CD14-positive monocyte (primary cell): ENCODE measurements at regions not wholly inside any gene's neighbourhood (a gene's known extent, or its start where the extent isn't known, plus 50 kb on each side); places are given as distances from the start of the nearest gene placed in this dataset.

Source experiments
- DNase-seq, 3 donors: peaks; one replicate each; pipeline ENCODE4 v3.0.0-alpha.2; 2011 to 2022
- H2AFZ ChIP-seq: 2 replicates; pipeline ENCODE4 v1.6.0; 2012; ENCODE audit warnings: mild to moderate bottlenecking, low read depth, low read length, inconsistent platforms; ENCODE audit not compliant: insufficient read depth, poor library complexity, severe bottlenecking
- H3K27ac ChIP-seq, 2 donors: 1 replicate in 1 of 2; 2 replicates in 1 of 2; pipeline ENCODE4 v1.5.1; 2012 to 2013; ENCODE audit warnings: low read length in 2 of 2, control low read depth in 1 of 2, inconsistent platforms in 1 of 2, low read depth in 1 of 2, mild to moderate bottlenecking in 1 of 2
- H3K27me3 ChIP-seq, 2 donors: one replicate each; pipeline versions ENCODE4 v1.6.0 to v1.6.1; 2011 to 2013; ENCODE audit warnings: low read length in 2 of 2; ENCODE audit not compliant: control insufficient read depth in 2 of 2, insufficient read depth in 2 of 2
- H3K36me3 ChIP-seq, 2 donors: replicated peaks in 1 of 2; 1 replicate in 1 of 2; 2 replicates in 1 of 2; pipeline versions ENCODE4 v1.5.1 to v1.6.1; 2012 to 2013; ENCODE audit warnings: low read length in 2 of 2, control low read depth in 1 of 2, inconsistent platforms in 1 of 2, mild to moderate bottlenecking in 1 of 2; ENCODE audit not compliant: insufficient read depth in 2 of 2, control insufficient read depth in 1 of 2
- H3K4me1 ChIP-seq, 2 donors: 1 replicate in 1 of 2; 2 replicates in 1 of 2; pipeline versions ENCODE4 v1.5.1 to v1.6.1; 2012 to 2013; ENCODE audit warnings: low read length in 2 of 2, control low read depth in 1 of 2, inconsistent platforms in 1 of 2, mild to moderate bottlenecking in 1 of 2, moderate library complexity in 1 of 2; ENCODE audit not compliant: insufficient read depth in 2 of 2, control insufficient read depth in 1 of 2
- H3K4me2 ChIP-seq: replicated peaks from 2 replicates; pipeline ENCODE3; 2012; ENCODE audit warnings: low read length, moderate library complexity, mild to moderate bottlenecking; ENCODE audit not compliant: poor library complexity, severe bottlenecking; ENCODE audit errors: extremely low read depth
- H3K4me3 ChIP-seq, 3 experiments: fragments of 200-600 bp in 1 of 3; sonication (generic) in 1 of 3; replicated peaks in 1 of 3; 1 replicate in 2 of 3; 2 replicates in 1 of 3; pipeline ENCODE4 v1.5.1; 2011 to 2013; ENCODE audit warnings: low read length in 3 of 3, mild to moderate bottlenecking in 3 of 3, control low read depth in 2 of 3, low read depth in 2 of 3, inconsistent platforms in 1 of 3, moderate library complexity in 1 of 3
- H3K79me2 ChIP-seq: 2 replicates; pipeline ENCODE4 v1.6.0; 2012; ENCODE audit warnings: mild to moderate bottlenecking, control low read depth, inconsistent platforms, low read length, moderate library complexity; ENCODE audit not compliant: insufficient read depth
- H3K9ac ChIP-seq: 2 replicates; pipeline ENCODE4 v1.6.0; 2017; ENCODE audit warnings: low read length, mild to moderate bottlenecking; ENCODE audit not compliant: insufficient read depth, poor library complexity, severe bottlenecking
- H3K9me3 ChIP-seq, 2 donors: replicated peaks in 1 of 2; 1 replicate in 1 of 2; 2 replicates in 1 of 2; pipeline versions ENCODE4 v1.5.1 to v1.6.1; 2012 to 2013; ENCODE audit warnings: low read length in 2 of 2, control low read depth in 1 of 2; ENCODE audit not compliant: control insufficient read depth in 1 of 2, insufficient read depth in 1 of 2
- H4K20me1 ChIP-seq: 2 replicates; pipeline ENCODE4 v1.6.0; 2012; ENCODE audit warnings: mild to moderate bottlenecking, low read length, control low read depth, moderate library complexity; ENCODE audit not compliant: insufficient read depth
- H3K27ac Mint-ChIP-seq, 7 donors: one replicate each; pipeline ENCODE4 v1.8.0; 2020; ENCODE audit warnings: mild to moderate bottlenecking in 7 of 7, mixed read lengths in 7 of 7, moderate library complexity in 6 of 7, inconsistent platforms in 2 of 7
- H3K27me3 Mint-ChIP-seq, 3 donors: one replicate each; pipeline ENCODE4 v1.8.0; 2021 to 2022; ENCODE audit warnings: low read depth in 3 of 3, mild to moderate bottlenecking in 3 of 3, mixed read lengths in 3 of 3, moderate library complexity in 3 of 3, inconsistent platforms in 1 of 3
- H3K36me3 Mint-ChIP-seq, 2 donors: one replicate each; pipeline ENCODE4 v1.8.0; 2020; ENCODE audit warnings: mixed read lengths in 2 of 2, inconsistent platforms in 1 of 2, mild to moderate bottlenecking in 1 of 2
- H3K4me1 Mint-ChIP-seq: one replicate; pipeline ENCODE4 v1.8.0; 2020; ENCODE audit warnings: mild to moderate bottlenecking, mixed read lengths
- H3K4me3 Mint-ChIP-seq, 2 donors: one replicate each; pipeline ENCODE4 v1.8.0; 2020; ENCODE audit warnings: mild to moderate bottlenecking in 2 of 2, mixed read lengths in 2 of 2, moderate library complexity in 1 of 2
- H3K9me3 Mint-ChIP-seq, 7 donors: one replicate each; pipeline ENCODE4 v1.8.0; 2020 to 2022; ENCODE audit warnings: mixed read lengths in 7 of 7, mild to moderate bottlenecking in 6 of 7, moderate library complexity in 6 of 7, inconsistent platforms in 2 of 7
- WGBS: methylation state at CpG from one replicate; pipeline ENCODE4 v1.1.5; 2013; ENCODE audit warnings: missing lambda C conversion rate; ENCODE audit not compliant: insufficient coverage; 5-methylcytosine and 5-hydroxymethylcytosine counted together
- intact Hi-C, 2 donors: fragments of 100-400 bp; cut with micrococcal nuclease; formaldehyde crosslinking; loops; one replicate each; pipeline versions ENCODE4 v1.15.0 to v1.15.1; 2023
- TF ChIP-seq, protein P1 (sequence below): fragments of 200-600 bp; IDR thresholded peaks from one replicate; pipeline ENCODE4 v1.8.0; 2022; ENCODE audit warnings: antibody characterized with exemption, mild to moderate bottlenecking

DNA sequence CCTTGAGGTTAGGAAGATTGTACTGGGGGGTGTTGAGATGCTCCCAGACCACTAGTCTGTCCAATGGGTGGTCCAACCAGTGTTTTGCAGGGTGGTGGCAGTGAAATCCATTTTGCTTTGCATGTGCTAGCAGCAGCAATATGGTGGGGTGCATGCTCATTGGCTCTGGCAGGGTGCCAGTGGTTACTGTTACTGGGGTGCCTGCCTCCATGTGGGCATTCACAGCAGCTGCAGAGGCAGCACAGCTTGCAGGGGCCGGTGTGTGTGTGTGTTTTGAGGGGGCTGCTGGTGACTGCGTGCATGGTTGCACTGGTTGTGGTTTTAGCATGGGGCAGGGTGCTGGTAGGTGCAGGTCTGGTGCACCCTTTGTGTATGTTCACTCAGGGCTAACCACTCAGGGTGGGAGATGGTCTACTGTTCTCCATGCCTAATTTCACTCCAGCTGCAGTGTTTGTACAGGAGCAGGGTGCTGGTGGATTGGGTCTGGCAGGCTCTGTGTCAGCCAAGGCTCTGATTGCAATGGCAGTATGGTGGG is 265.4 kb downstream of the NUP35 start:
- Mint-ChIP-seq H3K4me1 (no peaks in the 10 kb centered on the region), H3K27me3 (peaks cover 0 to 2% (median 0%) of the 10 kb centered on the region in 3 donors), H3K9me3 (peaks cover 11 to 23% (median 18%) of the 10 kb centered on the region in 7 donors), H3K27ac (no peak overlapping the region), H3K4me3 (no peak overlapping the region), H3K36me3 (no peaks in the 10 kb centered on the region)
- Histone ChIP-seq H3K4me3 (no peak overlapping the region), H3K4me2 (no peak overlapping the region), H3K9ac (no peak overlapping the region), H3K27ac (no peak overlapping the region), H2AFZ (no peak overlapping the region), H3K36me3 (no peaks in the 10 kb centered on the region), H3K27me3 (no peaks in the 10 kb centered on the region), H3K4me1 (no peaks in the 10 kb centered on the region), H3K79me2 (no peaks in the 10 kb centered on the region), H3K9me3 (peaks cover 12 to 16% of the 10 kb centered on the region in 2 donors), H4K20me1 (no peaks in the 10 kb centered on the region)
- TF ChIP-seq, protein P1, sequence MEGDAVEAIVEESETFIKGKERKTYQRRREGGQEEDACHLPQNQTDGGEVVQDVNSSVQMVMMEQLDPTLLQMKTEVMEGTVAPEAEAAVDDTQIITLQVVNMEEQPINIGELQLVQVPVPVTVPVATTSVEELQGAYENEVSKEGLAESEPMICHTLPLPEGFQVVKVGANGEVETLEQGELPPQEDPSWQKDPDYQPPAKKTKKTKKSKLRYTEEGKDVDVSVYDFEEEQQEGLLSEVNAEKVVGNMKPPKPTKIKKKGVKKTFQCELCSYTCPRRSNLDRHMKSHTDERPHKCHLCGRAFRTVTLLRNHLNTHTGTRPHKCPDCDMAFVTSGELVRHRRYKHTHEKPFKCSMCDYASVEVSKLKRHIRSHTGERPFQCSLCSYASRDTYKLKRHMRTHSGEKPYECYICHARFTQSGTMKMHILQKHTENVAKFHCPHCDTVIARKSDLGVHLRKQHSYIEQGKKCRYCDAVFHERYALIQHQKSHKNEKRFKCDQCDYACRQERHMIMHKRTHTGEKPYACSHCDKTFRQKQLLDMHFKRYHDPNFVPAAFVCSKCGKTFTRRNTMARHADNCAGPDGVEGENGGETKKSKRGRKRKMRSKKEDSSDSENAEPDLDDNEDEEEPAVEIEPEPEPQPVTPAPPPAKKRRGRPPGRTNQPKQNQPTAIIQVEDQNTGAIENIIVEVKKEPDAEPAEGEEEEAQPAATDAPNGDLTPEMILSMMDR = no peak
- intact Hi-C loops = no loop called here
- 95% methylated on average over 2 of the region's 2 CpGs for WGBS
- no peak for DNase-seq

DNA sequence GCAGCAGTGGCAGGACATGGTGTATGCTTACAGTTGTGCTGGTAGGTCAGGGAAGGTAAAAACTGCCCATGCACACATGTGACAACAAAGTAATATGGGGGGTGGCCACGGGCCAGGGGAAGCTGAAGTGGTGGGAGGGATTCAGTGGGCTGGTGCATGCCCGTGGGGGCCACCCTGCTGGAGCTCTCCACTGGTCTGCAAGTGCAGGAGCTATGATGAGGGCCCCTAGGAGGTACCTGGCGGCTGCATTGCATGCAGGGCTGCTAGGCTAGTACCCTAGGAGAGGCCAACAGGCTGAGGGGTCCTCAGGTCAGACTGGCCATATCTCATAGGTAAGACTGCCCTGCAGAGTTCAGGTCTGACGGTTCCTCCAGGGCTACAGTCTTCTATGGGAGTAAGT is 265.9 kb downstream of the NUP35 start:
- no peaks in the 10 kb centered on the region for H3K36me3 ChIP-seq
- Mint-ChIP-seq H3K36me3 (no peaks in the 10 kb centered on the region), H3K27me3 (peaks cover 0 to 2% (median 0%) of the 10 kb centered on the region in 3 donors), H3K27ac (no peak overlapping the region), H3K9me3 (peaks cover 11 to 26% (median 19%) of the 10 kb centered on the region in 7 donors), H3K4me1 (no peaks in the 10 kb centered on the region), H3K4me3 (no peak overlapping the region)
- intact Hi-C loops = no loop called here
- no peaks in the 10 kb centered on the region for H3K4me1 ChIP-seq
- no peaks in the 10 kb centered on the region for H3K79me2 ChIP-seq
- H3K4me2 ChIP-seq = no peak overlapping the region
- H3K27me3 ChIP-seq = no peaks in the 10 kb centered on the region
- no peaks in the 10 kb centered on the region for H4K20me1 ChIP-seq
- H3K9me3 ChIP-seq = peaks cover 12 to 16% of the 10 kb centered on the region in 2 donors
- no peak for DNase-seq
- H3K27ac ChIP-seq = no peak overlapping the region
- 92% methylated on average over 4 of the region's 4 CpGs for WGBS
- no peak overlapping the region for H2AFZ ChIP-seq
- H3K9ac ChIP-seq = no peak overlapping the region
- TF ChIP-seq, protein P1 = no peak
- H3K4me3 ChIP-seq = no peak overlapping the region
